ENCODE measurements at regions not wholly inside any gene's neighbourhood (a gene's known extent, or its start where the extent isn't known, plus 50 kb on each side); places are given as distances from the start of the nearest gene placed in this dataset.
"Not testable (repeated sequence)": the region's sequence is repeated elsewhere in the genome, so short reads cannot be mapped to it uniquely, and the experiment has no call there.

DNA sequence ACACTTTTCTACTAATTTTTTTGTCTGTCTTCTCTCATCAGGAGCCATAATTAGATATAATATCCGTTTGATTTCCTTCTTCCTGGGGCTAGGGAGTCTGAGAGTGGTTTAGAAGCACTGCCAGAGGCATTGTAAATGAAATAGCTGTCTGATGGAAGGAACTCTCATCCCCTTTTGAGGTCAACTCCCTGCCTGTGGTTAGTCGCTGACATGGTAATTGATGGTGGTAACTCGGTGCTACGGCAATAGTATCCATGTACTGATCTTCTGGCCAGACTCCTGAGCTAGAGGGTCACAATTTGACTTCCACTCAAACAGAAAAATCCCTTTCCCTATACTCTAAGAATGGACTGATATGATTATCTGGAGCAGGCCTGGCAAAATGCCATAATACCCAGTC lies 108.1 kb upstream of the TRPC5 start:
- TF ChIP-seq JUND (IDR thresholded peaks at IDR 0.05; ENCODE audit: low read depth), result no peak
- DNase-seq (ENCODE audit: low read depth in 1 of 2, low spot score in 1 of 2), result no peak
- in situ Hi-C loops (cut with HindIII; ENCODE audit: low pct_unique_long_range_greater_than_20kb, low sequenced_read_pairs), result no loop called here

GRCh38 chrX:112181361-112181760 lies 98.8 kb upstream of the TRPC5 start:
- in situ Hi-C loops (cut with HindIII; ENCODE audit: low pct_unique_long_range_greater_than_20kb, low sequenced_read_pairs); DNase-seq (ENCODE audit: low read depth in 1 of 2, low spot score in 1 of 2): not testable (repeated sequence)

DNA sequence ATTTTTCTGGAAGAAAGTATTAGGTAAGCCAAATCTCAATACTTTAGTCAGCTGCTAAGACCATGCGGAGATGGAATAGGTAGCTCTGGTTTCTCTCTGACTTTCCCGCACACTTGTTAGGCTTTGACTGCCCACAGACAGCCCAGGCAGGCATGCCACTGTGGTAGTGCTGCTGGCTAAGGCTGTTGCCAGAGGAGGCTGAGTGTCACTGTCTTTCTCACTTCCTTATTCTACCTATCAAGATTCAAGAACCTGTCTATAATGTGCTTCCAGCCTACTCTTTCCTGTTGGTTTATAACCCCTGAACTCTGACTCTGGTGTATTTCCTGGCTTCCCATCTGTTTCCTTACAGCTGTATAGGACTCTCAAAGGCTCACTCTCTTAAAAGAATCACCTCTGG lies 81.8 kb upstream of the TRPC5 start:
- in situ Hi-C loops (cut with HindIII; ENCODE audit: low pct_unique_long_range_greater_than_20kb, low sequenced_read_pairs), result no loop called here
- DNase-seq (ENCODE audit: low read depth in 1 of 2, low spot score in 1 of 2), result no peak
- TF ChIP-seq JUND (IDR thresholded peaks at IDR 0.05; ENCODE audit: low read depth), result no peak

DNA sequence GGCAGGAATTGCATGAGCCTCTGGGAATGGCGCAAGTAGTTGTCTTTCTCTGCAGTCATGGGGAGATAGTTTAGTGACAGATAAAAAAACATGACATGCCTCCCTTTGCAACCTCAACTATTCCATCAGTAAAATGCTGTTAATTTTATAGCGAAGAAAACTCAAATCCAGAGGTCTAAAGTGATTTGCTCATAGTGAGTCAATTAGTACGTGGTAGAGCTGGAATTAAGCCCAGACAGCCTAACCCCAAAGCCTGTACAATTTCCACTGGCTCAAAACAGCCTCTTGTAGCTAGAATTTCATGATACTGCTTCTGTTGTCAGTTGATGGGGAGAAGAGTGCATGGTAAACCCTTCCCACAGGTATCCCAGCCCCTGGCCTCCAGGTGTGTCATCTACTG lies 81.3 kb upstream of the TRPC5 start:
- in situ Hi-C loops (cut with HindIII; ENCODE audit: low pct_unique_long_range_greater_than_20kb, low sequenced_read_pairs), result no loop called here
- DNase-seq (ENCODE audit: low read depth in 1 of 2, low spot score in 1 of 2), result no peak
- TF ChIP-seq JUND (IDR thresholded peaks at IDR 0.05; ENCODE audit: low read depth), result no peak

- DNase-seq (ENCODE audit: low read depth in 1 of 2, low spot score in 1 of 2), result no peak
- in situ Hi-C loops (cut with HindIII; ENCODE audit: low pct_unique_long_range_greater_than_20kb, low sequenced_read_pairs), result no loop called here
- TF ChIP-seq JUND (IDR thresholded peaks at IDR 0.05; ENCODE audit: low read depth), result no peak
These were observed 65.8 kb upstream of the TRPC5 start for GRCh38 chrX:112148397-112148796.

DNA sequence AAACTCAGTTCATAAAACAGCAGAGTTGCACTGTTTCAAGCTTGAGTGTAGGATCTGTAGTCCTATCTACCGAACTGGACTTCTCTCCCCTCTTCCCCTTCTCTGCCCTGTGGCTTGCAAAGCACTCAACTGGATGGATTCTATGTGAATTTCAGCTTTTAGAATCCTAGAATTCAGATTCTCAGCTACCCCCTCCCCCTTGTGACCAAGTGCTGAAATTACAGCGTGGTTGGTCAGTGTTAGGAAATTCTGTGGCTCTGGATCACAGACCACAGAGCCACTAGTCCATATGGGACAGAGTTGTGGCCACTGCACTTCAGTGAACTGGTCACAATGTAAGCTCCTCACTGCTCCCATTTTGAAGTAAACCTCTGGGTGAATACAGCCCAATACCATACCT lies 64.6 kb upstream of the TRPC5 start:
- in situ Hi-C loops (cut with HindIII; ENCODE audit: low pct_unique_long_range_greater_than_20kb, low sequenced_read_pairs), result no loop called here
- DNase-seq (ENCODE audit: low read depth in 1 of 2, low spot score in 1 of 2), result peak; percentile 0 to 12
- no peak for TF ChIP-seq JUND (IDR thresholded peaks at IDR 0.05; ENCODE audit: low read depth)

DNA sequence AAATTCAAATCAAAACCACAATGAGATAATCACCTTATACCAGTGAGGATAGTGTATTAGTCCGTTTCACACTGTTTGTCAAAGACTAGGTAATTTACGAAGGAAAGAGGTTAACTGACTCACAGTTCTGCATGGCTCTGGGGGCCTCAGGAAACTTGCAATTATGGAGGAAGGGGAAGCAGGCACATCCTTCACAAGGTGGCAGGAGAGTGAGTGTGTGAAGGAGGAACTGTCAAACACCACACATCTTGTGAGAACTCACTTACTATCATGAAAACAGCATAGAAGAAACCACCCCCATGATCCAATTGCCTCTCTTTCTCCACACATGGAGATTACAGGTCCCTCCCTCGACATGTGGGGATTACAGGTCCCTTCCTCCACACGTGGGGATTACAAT lies 54.7 kb upstream of the TRPC5 start:
- no peak for TF ChIP-seq JUND (IDR thresholded peaks at IDR 0.05; ENCODE audit: low read depth)
- no peak for DNase-seq (ENCODE audit: low read depth in 1 of 2, low spot score in 1 of 2)
- in situ Hi-C loops (cut with HindIII; ENCODE audit: low pct_unique_long_range_greater_than_20kb, low sequenced_read_pairs), result no loop called here
